Suprapubic skin (tissue), 4 donors: ENCODE measurements at regions not wholly inside any gene's neighbourhood (a gene's known extent, or its start where the extent isn't known, plus 50 kb on each side); places are given as distances from the start of the nearest gene placed in this dataset.

Experiments
- EP300 ChIP-seq: sonication (generic); formaldehyde crosslinking; IDR thresholded peaks from one replicate; pipeline ENCODE4 v1.6.1; 2017; ENCODE audit warnings: antibody characterized with exemption
- POLR2A ChIP-seq, 2 donors: fragments of 450-650 bp; IDR thresholded peaks; one replicate each; pipeline ENCODE4 v1.6.1; 2017; ENCODE audit warnings: antibody characterized with exemption in 2 of 2, mild to moderate bottlenecking in 2 of 2, moderate library complexity in 2 of 2
- POLR2AphosphoS5 ChIP-seq, 3 donors: sonication (generic); formaldehyde crosslinking; IDR thresholded peaks; one replicate each; pipeline ENCODE4 v1.6.1; 2017; ENCODE audit warnings: antibody characterized with exemption in 3 of 3
- TF ChIP-seq, protein P1 (sequence below), 2 donors: fragments of 200-600 bp in 1 of 2; fragments of 450-650 bp in 1 of 2; sonication (generic) in 1 of 2; IDR thresholded peaks; one replicate each; pipeline ENCODE4 v1.5.1; 2016 to 2019; ENCODE audit warnings: antibody characterized with exemption in 2 of 2, mild to moderate bottlenecking in 1 of 2, moderate library complexity in 1 of 2

DNA sequence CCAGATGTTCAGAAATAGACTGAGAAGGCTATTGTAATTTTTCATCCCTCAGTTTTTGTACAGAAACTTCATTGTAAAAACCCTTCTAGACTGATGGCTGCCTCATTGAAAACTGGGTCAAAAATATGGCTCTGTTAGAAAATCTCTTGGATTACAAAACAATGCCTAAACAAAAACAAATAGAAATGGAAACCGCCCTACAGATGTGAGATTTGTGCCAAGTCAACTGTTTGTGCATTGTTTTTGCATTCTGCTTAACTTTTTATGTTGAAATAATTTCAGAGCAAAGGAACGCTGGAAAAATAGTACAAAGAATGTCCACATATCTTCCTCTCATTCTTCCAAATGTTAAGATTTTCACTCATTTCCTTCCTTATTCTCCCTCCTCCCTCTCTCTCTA, 425.1 kb downstream of the FOXA2 start:
- TF ChIP-seq, protein P1, sequence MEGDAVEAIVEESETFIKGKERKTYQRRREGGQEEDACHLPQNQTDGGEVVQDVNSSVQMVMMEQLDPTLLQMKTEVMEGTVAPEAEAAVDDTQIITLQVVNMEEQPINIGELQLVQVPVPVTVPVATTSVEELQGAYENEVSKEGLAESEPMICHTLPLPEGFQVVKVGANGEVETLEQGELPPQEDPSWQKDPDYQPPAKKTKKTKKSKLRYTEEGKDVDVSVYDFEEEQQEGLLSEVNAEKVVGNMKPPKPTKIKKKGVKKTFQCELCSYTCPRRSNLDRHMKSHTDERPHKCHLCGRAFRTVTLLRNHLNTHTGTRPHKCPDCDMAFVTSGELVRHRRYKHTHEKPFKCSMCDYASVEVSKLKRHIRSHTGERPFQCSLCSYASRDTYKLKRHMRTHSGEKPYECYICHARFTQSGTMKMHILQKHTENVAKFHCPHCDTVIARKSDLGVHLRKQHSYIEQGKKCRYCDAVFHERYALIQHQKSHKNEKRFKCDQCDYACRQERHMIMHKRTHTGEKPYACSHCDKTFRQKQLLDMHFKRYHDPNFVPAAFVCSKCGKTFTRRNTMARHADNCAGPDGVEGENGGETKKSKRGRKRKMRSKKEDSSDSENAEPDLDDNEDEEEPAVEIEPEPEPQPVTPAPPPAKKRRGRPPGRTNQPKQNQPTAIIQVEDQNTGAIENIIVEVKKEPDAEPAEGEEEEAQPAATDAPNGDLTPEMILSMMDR (IDR thresholded peaks at IDR 0.05): no peak
- TF ChIP-seq POLR2A (IDR thresholded peaks at IDR 0.05) (no peak), POLR2AphosphoS5 (IDR thresholded peaks at IDR 0.05) (no peak), EP300 (no peak)
